Activated CD4-positive, CD25-positive, alpha-beta regulatory T cell treated with anti-CD3 and anti-CD28 coated beads, Interleukin-2, amount 50 U/mL, for 72 hours (primary cell): ENCODE measurements at regions not wholly inside any gene's neighbourhood (a gene's known extent, or its start where the extent isn't known, plus 50 kb on each side); places are given as distances from the start of the nearest gene placed in this dataset.

ENCODE experiments used
- DNase-seq: peaks from one replicate; pipeline ENCODE4 v3.0.0; 2021

GRCh38 chrX:39653691-39654090, 444.1 kb downstream of the BCOR start:
- DNase-seq, result no peak

DNA sequence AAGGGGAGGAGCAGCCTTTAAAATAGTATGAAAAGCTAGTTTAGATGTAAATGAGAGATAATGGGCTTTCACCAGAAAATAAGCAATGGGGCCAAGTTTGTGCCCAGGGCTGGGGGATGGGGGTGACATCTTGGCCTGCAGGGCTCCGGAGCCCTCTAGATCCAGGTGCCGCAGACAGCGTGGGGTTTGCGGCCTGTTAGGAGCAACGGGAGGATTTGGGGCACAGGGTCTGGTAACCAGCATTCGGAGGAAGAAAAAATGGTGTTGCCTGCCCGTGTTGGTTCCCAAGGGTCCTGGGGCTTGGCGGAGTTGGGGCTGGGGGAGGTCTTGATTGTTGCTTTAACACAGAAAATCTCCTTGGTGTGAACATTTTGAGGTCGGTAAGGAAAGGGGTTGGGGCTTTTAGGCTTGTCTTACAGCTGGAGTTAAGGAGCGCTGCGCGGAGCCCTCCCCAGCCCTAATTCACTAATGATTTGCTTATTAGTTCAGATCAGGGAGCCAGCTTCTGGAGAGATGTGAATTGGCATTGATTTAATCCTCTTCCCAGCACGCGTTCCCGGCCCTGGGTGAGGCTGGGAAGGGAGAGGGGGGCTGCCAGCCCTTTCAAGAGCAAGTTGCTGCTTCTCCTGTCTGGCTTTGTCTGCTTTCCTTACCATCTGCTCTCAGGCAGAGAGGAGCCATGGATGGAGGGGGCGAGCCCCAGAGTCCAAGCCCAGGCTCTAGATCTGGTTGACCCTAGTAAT, 443.4 kb downstream of the BCOR start:
- DNase-seq, result no peak

DNA sequence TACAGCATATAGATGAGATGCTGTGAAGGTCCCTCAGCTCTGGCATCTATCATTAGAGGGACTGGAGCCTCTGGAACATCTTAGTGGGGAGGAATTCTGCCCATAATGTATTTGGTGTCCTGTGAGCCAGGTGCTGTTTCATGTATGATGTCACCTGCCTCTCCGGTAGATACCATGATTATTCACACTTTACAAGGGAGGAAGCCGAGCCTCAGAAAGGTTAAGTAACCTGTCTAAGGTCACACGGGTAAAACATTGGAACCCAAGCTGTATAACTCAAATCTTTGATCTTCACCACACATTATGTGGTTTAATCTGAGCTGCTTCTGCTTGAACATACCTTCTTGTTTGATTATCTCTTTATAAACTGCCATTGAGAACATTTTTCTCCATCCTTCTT, 442.8 kb downstream of the BCOR start:
- DNase-seq, result no peak

GRCh38 chrX:39661116-39661907, 436.4 kb downstream of the BCOR start:
- DNase-seq, result no peak

GRCh38 chrX:39665830-39666518, 431.8 kb downstream of the BCOR start:
- DNase-seq, result no peak

DNA sequence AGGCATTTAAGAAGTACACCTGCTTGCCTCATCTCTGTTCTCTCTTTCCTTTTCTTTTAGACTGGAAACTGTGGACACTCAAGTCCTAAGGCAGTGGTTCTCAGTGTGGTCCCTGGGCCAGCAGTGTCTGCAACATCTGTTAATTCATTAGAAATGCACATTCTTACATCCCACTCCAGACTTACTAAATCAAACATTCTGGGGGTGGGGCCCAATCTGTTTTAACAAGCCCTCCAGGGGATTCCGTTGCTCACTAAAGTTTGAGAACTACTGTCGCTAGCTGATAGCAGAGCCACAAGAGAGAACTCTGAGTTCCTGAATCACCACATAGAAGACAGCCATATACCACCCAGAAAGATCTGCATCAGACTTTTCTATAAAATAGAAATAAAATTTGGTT, 430.6 kb downstream of the BCOR start:
- DNase-seq, result no peak

DNA sequence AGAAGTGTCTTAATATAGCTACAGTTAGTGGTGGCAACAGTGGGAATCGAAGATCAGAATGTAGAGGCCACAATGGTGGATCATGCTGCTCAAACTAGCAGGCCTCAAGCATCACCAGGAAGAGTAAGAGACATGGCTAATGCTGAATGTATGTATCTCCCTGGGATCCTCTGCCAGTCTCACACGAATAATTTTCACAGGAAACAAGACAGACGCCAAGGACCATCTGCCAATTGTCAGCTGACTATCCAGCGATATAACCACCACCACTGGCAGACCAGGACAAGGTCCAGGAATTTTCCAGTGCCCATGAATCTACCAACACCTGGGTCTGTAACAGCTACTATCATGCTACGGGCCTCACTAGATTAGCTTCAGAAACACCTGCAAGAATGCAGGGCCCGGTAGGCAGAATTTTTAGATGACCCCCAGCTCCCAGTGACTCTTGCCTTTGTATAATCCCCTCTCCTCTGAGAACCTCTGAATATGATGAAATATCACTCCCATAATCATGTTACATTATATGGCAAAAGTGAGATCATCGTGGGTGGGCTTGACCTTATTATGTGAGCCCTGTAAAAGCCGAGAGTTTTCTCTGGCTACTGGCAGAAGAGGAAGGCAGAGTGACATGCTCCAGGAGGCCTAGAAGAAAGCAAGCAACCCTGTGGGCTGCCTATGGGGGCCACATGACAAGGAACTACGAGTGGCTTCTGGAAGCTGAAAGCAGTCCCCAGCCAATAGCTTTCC, 429.8 kb downstream of the BCOR start:
- no peak for DNase-seq

- DNase-seq, result no peak
Observed at GRCh38 chrX:39669668-39670067, 428.1 kb downstream of the BCOR start.

DNA sequence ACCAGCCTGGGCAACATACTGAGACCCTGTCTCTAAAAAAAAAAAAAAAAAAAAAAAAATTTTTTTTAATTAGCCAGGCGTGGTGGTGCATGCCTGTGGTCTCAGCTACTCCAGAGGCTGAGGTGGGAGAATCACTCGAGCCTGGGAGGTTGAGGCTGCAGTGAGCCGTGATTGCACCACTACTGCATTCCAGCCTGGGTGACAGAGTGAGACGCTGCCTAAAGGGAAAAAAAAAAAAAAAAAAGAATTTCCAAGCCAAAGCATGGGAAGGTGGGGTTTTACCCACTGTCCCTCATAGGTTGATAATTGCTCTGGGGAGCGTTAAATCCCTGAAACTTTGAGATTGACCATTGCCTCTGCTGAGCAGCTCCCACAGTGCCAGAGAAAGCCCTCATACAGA, 427.5 kb downstream of the BCOR start:
- no peak for DNase-seq

DNA sequence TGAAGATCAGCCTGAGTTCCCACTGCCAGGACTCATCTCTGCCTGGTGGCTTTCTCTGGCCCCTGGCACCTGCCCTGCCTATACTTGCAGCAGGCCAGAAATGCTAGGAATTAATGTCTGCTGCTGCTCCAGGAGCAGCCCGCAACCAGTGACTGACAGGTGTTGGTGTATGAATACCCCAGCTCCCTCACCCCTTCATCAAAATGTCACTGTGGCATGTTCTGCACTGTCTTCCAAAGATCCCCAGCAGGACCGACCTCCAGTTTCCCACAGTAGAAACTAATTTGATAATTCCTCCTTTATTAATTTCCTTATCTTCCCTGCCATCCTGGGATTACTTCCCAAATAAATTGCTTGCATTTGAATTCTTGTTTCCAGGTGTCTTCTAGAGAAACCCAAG, 425.4 kb downstream of the BCOR start:
- DNase-seq, result no peak

GRCh38 chrX:39674490-39675161, 423.1 kb downstream of the BCOR start:
- DNase-seq, result no peak

- no peak for DNase-seq
Observed at GRCh38 chrX:39675162-39675553, 422.6 kb downstream of the BCOR start.

DNA sequence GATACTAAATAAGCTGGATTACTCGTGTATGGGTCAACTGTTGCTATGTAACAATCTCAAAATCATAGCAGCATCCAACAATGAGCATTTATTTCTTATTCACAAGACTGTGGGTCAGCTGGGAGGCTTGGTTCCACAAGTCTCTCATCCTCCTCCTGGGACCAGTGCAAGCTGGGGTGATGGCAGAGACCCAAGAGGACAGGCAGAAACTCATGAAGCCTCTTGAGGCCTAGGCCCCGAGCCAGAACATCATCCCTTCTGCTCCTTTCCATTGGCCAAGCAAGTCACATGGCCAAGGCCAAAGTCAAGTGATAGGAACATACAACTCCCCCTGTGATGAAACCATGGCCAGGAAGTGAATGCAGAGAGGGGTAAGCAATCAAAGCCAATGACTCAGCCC, 422.1 kb downstream of the BCOR start:
- DNase-seq, result no peak

DNA sequence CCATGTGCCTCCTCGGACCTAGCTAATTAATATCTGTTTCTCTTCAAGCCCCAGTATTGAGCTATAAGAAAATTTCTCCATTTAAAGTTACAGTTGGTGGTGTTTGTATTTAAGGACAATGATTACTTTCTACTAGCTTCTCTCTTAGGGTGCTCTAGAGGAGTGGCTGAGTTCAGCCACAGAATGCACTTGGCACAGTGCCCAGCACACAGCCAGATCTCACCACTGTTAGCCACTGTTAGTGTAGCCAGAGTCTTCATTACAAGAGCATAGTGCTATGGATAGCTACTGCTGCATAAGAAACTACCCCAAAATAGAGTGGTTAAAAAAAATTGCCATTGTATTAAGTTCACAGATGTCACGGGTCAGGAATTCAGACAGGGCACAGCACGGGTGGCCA, 421.3 kb downstream of the BCOR start:
- no peak for DNase-seq

DNA sequence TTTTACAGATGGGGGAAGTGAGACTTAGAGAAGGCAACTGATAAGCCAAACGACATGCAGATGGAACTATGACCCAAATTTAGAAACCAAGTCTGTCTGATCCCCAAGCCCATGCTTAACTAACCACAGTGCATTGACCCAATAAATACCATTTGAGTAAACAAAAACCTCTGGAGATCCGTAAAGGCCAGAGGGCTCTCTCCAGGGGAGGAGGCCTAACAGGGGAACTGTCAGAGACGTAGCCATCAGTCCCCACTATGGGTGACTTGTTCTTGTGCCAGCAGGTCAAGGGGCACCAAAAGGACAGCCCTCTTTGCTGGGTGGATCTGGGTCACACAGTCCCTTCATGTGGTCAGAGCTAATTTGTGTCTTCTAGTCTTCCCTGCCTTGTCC, 420.2 kb downstream of the BCOR start:
- DNase-seq, result no peak

- no peak for DNase-seq
Observed at GRCh38 chrX:39677978-39678791, 419.6 kb downstream of the BCOR start.

- DNase-seq, result no peak
Observed at GRCh38 chrX:39678914-39679313, 418.8 kb downstream of the BCOR start.

DNA sequence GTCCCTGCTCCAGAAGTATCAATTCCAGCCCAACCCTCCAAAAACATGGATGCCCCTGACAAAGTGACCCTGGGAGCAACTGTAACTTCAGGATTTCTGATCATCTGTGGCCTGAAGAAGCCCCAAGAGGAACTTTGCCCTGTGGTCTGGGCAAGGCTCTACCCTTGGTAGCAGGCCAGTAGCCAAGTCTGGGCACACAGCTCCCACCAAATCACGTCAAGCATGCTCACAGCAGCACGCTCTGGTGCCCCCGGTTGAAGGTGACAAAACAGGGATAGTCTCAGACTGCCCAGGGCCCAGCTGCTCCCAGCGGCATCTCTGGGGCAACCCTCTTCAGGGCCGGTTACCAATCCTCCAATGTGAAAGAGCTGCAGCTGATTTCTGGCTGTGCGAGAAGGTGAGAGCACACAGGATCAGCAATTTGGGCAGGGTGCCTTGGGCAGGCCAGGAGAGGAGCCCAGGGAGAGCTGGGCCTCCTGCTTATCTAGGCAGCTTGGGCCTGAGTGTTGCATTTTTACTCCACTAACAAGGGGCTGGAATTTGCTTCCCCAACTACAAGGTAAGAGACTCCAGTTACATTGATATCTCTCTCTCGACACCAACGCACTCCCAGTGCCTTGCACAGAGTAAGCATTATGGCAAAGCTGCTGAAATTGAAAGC, 418.1 kb downstream of the BCOR start:
- DNase-seq, result no peak

- no peak for DNase-seq
Observed at GRCh38 chrX:39681885-39682284, 415.9 kb downstream of the BCOR start.

DNA sequence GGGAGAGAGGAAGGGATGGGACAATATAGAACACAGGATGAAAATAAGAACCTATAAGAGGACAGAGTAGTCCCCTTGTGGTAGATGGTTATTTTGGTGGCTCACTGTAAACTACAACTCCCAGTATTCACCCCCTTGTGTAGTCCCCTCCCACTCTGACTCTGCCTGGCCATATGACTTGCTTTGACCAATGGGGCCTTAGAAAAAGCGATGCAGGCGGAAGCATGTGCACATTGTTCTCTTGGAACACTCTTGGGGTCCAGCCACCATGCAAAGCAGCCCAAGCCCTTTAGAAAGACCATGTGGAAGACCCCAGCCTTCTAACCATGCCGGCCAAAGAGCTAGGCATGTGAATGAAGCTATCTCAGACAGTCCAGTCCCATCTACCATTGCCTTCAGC, 415.0 kb downstream of the BCOR start:
- no peak for DNase-seq

GRCh38 chrX:39688219-39688575, 409.6 kb downstream of the BCOR start:
- DNase-seq, result no peak
